B cell (primary cell): ENCODE measurements at regions not wholly inside any gene's neighbourhood (a gene's known extent, or its start where the extent isn't known, plus 50 kb on each side); places are given as distances from the start of the nearest gene placed in this dataset.

Experiments
- ATAC-seq: fragments of 200-7000 bp; cut with Tn5 transposase; one replicate; pipeline ENCODE4 v1.10.0; 2021; ENCODE audit warnings: low read depth, mild to moderate bottlenecking, moderate number of reproducible peaks, moderate library complexity
- CTCF ChIA-PET: fragments of 350-600 bp; sonication (Branson Sonifier 250); formaldehyde crosslinking; loops from one replicate; lab custom pipeline; 2021; ENCODE audit warnings: antibody characterized with exemption, inconsistent platforms; lab: Charles Lee
- POLR2A ChIA-PET: fragments of 350-600 bp; sonication (Branson Sonifier 250); formaldehyde crosslinking; loops from one replicate; lab custom pipeline; 2021; ENCODE audit warnings: antibody characterized with exemption; lab: Charles Lee
- DNase-seq: peaks from one replicate; pipeline ENCODE4 v3.0.0; 2013
- H2AFZ ChIP-seq: 2 replicates; pipeline ENCODE4 v1.6.1; 2012; ENCODE audit warnings: mild to moderate bottlenecking, low read depth, low read length; ENCODE audit not compliant: insufficient read depth, poor library complexity, severe bottlenecking
- H3K27ac ChIP-seq, 2 donors: 1 replicate in 1 of 2; 2 replicates in 1 of 2; pipeline ENCODE4 v1.5.1; 2012 to 2013; ENCODE audit warnings: low read length in 2 of 2, mild to moderate bottlenecking in 2 of 2, moderate library complexity in 1 of 2
- H3K27me3 ChIP-seq, 4 experiments: fragments of 200-600 bp in 1 of 4; sonication (generic) in 1 of 4; replicated peaks in 1 of 4; 1 replicate in 2 of 4; 2 replicates in 2 of 4; pipeline versions ENCODE4 v1.6.1 to v1.7.0; 2013 to 2016; ENCODE audit warnings: low read length in 3 of 4, mild to moderate bottlenecking in 2 of 4, mixed read lengths in 1 of 4, moderate library complexity in 1 of 4; ENCODE audit not compliant: insufficient read depth in 4 of 4, control insufficient read depth in 3 of 4; ENCODE audit errors: control extremely low read depth in 1 of 4
- H3K36me3 ChIP-seq, 2 experiments: replicated peaks in 1 of 2; 1 replicate in 1 of 2; 2 replicates in 1 of 2; pipeline versions ENCODE4 v1.6.1 to v1.7.1; 2013; ENCODE audit warnings: low read length in 1 of 2; ENCODE audit not compliant: insufficient read depth in 2 of 2, control insufficient read depth in 1 of 2; ENCODE audit errors: control extremely low read depth in 1 of 2, extremely low read depth in 1 of 2
- H3K4me1 ChIP-seq, 2 donors: fragments of 200-600 bp in 1 of 2; sonication (generic) in 1 of 2; 1 replicate in 1 of 2; 2 replicates in 1 of 2; pipeline versions ENCODE4 v1.5.1 to v1.6.1; 2013 to 2017; ENCODE audit warnings: low read length in 2 of 2; ENCODE audit not compliant: control insufficient read depth in 2 of 2, insufficient read depth in 2 of 2
- H3K4me2 ChIP-seq: replicated peaks from 2 replicates; pipeline ENCODE3; 2012; ENCODE audit warnings: mild to moderate bottlenecking, low read depth, low read length; ENCODE audit not compliant: poor library complexity, severe bottlenecking
- H3K4me3 ChIP-seq, 5 experiments: fragments of 200-600 bp in 1 of 5; sonication (generic) in 1 of 5; 1 replicate in 3 of 5; 2 replicates in 2 of 5; pipeline versions ENCODE4 v1.5.1 to v1.7.0; 2011 to 2016; ENCODE audit warnings: low read length in 4 of 5, mild to moderate bottlenecking in 4 of 5, low read depth in 2 of 5, control low read depth in 1 of 5, moderate library complexity in 1 of 5; ENCODE audit not compliant: insufficient read depth in 1 of 5; ENCODE audit errors: control extremely low read depth in 1 of 5, extremely low read depth in 1 of 5
- H3K79me2 ChIP-seq: fragments of 200-600 bp; sonication (generic); one replicate; pipeline ENCODE4 v1.6.0; 2016; ENCODE audit warnings: low read length; ENCODE audit not compliant: control insufficient read depth, insufficient read depth
- H3K9ac ChIP-seq: fragments of 200-600 bp; sonication (generic); 2 replicates; pipeline ENCODE4 v1.6.1; 2017; ENCODE audit warnings: mild to moderate bottlenecking, low read length, moderate library complexity
- H3K9me3 ChIP-seq, 3 donors: one replicate each; pipeline versions ENCODE4 v1.6.1 to v1.7.1; 2013; ENCODE audit warnings: low read length in 2 of 3; ENCODE audit not compliant: control insufficient read depth in 2 of 3, insufficient read depth in 1 of 3; ENCODE audit errors: control extremely low read depth in 1 of 3
- H4K20me1 ChIP-seq: 2 replicates; pipeline ENCODE4 v1.6.0; 2012; ENCODE audit warnings: mild to moderate bottlenecking, low read length; ENCODE audit not compliant: insufficient read depth, control insufficient read depth, poor library complexity, severe bottlenecking
- H3K27ac Mint-ChIP-seq: one replicate; pipeline ENCODE4 v1.8.0; 2021; ENCODE audit warnings: mixed read lengths
- H3K27me3 Mint-ChIP-seq: one replicate; pipeline ENCODE4 v1.8.0; 2021; ENCODE audit warnings: mixed read lengths
- H3K4me1 Mint-ChIP-seq: one replicate; pipeline ENCODE4 v1.8.0; 2021; ENCODE audit warnings: mixed read lengths
- H3K4me3 Mint-ChIP-seq: one replicate; pipeline ENCODE4 v1.8.0; 2021; ENCODE audit warnings: mixed read lengths
- H3K9me3 Mint-ChIP-seq: one replicate; pipeline ENCODE4 v1.8.0; 2022; ENCODE audit warnings: mixed read lengths; ENCODE audit not compliant: insufficient read depth
- CTCF ChIP-seq: fragments of 200-600 bp; IDR thresholded peaks from one replicate; pipeline ENCODE4 v1.8.0; 2022; ENCODE audit warnings: antibody characterized with exemption, mild to moderate bottlenecking
- EZH2 ChIP-seq: IDR thresholded peaks from 2 replicates; pipeline ENCODE4 v1.6.1; 2012; ENCODE audit warnings: borderline replicate concordance, low read depth, mild to moderate bottlenecking, moderate library complexity, low read length; ENCODE audit not compliant: insufficient read depth, poor library complexity, severe bottlenecking
- WGBS: methylation state at CpG from one replicate; pipeline ENCODE4 v1.1.5; 2013; ENCODE audit warnings: missing lambda C conversion rate; ENCODE audit not compliant: insufficient coverage; 5-methylcytosine and 5-hydroxymethylcytosine counted together
- intact Hi-C: fragments of 100-400 bp; cut with micrococcal nuclease; formaldehyde crosslinking; loops from one replicate; pipeline ENCODE4 v1.10.0; 2022

- Mint-ChIP-seq H3K9me3 (no peaks in the 10 kb centered on the region), H3K27ac (no peak overlapping the region), H3K4me1 (no peaks in the 10 kb centered on the region), H3K27me3 (peaks cover 38% of the 10 kb centered on the region), H3K4me3 (no peak overlapping the region)
- no peak overlapping the region for H3K4me3 ChIP-seq
- 33% methylated on average over 1 of the region's 2 CpGs for WGBS
- H3K36me3 ChIP-seq = no peaks in the 10 kb centered on the region
- H3K4me1 ChIP-seq = no peaks in the 10 kb centered on the region
- H2AFZ ChIP-seq = no peak overlapping the region
- intact Hi-C loops = no loop called here
- no peaks in the 10 kb centered on the region for H3K79me2 ChIP-seq
- H3K27me3 ChIP-seq = peaks cover 0 to 15% (median 4%) of the 10 kb centered on the region in 4 experiments
- ATAC-seq = no peak
- POLR2A ChIA-PET = no interaction called here
- no peak overlapping the region for H3K9ac ChIP-seq
- no peaks in the 10 kb centered on the region for H4K20me1 ChIP-seq
- TF ChIP-seq EZH2 = no peak
- no peaks in the 10 kb centered on the region for H3K9me3 ChIP-seq
- H3K4me2 ChIP-seq = no peak overlapping the region
- DNase-seq = no peak
- H3K27ac ChIP-seq = no peak overlapping the region
- CTCF ChIA-PET = no interaction called here
Measured at GRCh38 chr3:187567021-187567420, 103.2 kb downstream of the SST start.

- Mint-ChIP-seq H3K4me1 (no peaks in the 10 kb centered on the region), H3K9me3 (no peaks in the 10 kb centered on the region), H3K27ac (no peak overlapping the region), H3K4me3 (no peak overlapping the region), H3K27me3 (peaks cover 32% of the 10 kb centered on the region)
- DNase-seq (no peak), ATAC-seq (no peak)
- no peaks in the 10 kb centered on the region for H3K79me2 ChIP-seq
- H3K36me3 ChIP-seq = no peaks in the 10 kb centered on the region
- no peak overlapping the region for H3K27ac ChIP-seq
- H3K27me3 ChIP-seq = peaks cover 0 to 15% (median 5%) of the 10 kb centered on the region in 4 experiments
- POLR2A ChIA-PET = no interaction called here
- 82% methylated on average over 3 of the region's 5 CpGs for WGBS
- CTCF ChIA-PET = no interaction called here
- TF ChIP-seq CTCF (no peak), EZH2 (no peak)
- H3K9ac ChIP-seq = no peak overlapping the region
- H3K4me3 ChIP-seq = no peak overlapping the region
- H3K4me2 ChIP-seq = no peak overlapping the region
- no peaks in the 10 kb centered on the region for H3K9me3 ChIP-seq
- intact Hi-C loops = no loop called here
- no peaks in the 10 kb centered on the region for H3K4me1 ChIP-seq
- no peaks in the 10 kb centered on the region for H4K20me1 ChIP-seq
- no peak overlapping the region for H2AFZ ChIP-seq
Measured at GRCh38 chr3:187565701-187566100, 104.5 kb downstream of the SST start.
